Adipocyte (in vitro differentiated cells): ENCODE measurements at regions not wholly inside any gene's neighbourhood (a gene's known extent, or its start where the extent isn't known, plus 50 kb on each side); places are given as distances from the start of the nearest gene placed in this dataset.

Experiments used
- DNase-seq: peaks from one replicate; pipeline ENCODE4 v3.0.0-alpha.2; 2015; ENCODE audit warnings: low read depth
- H3K27me3 ChIP-seq: replicated peaks from 2 replicates; pipeline ENCODE4 v1.7.0; 2013; ENCODE audit warnings: mild to moderate bottlenecking, low read length, moderate library complexity; ENCODE audit not compliant: control insufficient read depth, insufficient read depth
- H3K36me3 ChIP-seq: 2 replicates; pipeline ENCODE4 v1.7.0; 2013; ENCODE audit warnings: low read length, mild to moderate bottlenecking, moderate library complexity; ENCODE audit not compliant: control insufficient read depth, insufficient read depth, severe bottlenecking
- H3K4me1 ChIP-seq: 2 replicates; pipeline ENCODE4 v1.7.0; 2013; ENCODE audit warnings: mild to moderate bottlenecking, low read length, moderate library complexity; ENCODE audit not compliant: control insufficient read depth, insufficient read depth
- H3K4me3 ChIP-seq: 2 replicates; pipeline ENCODE4 v1.7.0; 2013; ENCODE audit warnings: mild to moderate bottlenecking, low read length, moderate library complexity
- H3K9ac ChIP-seq: 2 replicates; pipeline ENCODE4 v1.7.0; 2013; ENCODE audit warnings: mild to moderate bottlenecking, low read length, moderate library complexity
- H3K9me3 ChIP-seq: 2 replicates; pipeline ENCODE4 v1.7.0; 2013; ENCODE audit warnings: mild to moderate bottlenecking, low read length, moderate library complexity; ENCODE audit not compliant: control insufficient read depth

DNA sequence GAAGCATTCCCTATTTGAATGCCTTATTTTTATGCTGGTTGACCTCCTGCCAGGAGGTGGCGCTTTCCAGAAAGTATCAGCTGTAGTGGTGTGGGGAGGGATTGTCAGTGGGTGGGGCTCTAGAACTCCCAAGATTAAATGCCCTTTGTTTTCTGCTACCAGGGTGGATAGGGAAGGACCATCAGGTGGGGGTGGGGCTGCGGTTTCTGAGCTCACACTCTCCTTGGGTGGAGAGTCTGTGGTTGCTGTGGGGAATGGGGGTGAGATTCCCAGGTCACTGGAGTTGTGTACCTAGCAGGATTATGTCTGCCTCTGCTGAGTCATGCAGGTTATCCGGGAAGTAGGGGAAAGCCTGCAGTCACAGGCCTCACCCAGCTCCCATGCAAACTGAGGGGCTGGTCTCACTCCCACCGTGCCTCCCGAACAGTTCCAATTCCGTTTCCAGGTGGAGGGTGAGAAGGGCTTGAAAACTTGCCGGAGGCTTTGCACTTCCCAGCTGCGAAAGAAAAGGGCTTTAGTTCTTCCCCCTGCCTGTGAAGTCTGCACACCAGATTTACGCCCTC is 68.3 kb downstream of the ALG10B start:
- H3K27me3 ChIP-seq = no peaks in the 10 kb centered on the region
- H3K9me3 ChIP-seq = no peaks in the 10 kb centered on the region
- no peak for DNase-seq
- H3K4me1 ChIP-seq = no peaks in the 10 kb centered on the region
- no peak overlapping the region for H3K4me3 ChIP-seq
- no peak overlapping the region for H3K9ac ChIP-seq
- no peaks in the 10 kb centered on the region for H3K36me3 ChIP-seq

DNA sequence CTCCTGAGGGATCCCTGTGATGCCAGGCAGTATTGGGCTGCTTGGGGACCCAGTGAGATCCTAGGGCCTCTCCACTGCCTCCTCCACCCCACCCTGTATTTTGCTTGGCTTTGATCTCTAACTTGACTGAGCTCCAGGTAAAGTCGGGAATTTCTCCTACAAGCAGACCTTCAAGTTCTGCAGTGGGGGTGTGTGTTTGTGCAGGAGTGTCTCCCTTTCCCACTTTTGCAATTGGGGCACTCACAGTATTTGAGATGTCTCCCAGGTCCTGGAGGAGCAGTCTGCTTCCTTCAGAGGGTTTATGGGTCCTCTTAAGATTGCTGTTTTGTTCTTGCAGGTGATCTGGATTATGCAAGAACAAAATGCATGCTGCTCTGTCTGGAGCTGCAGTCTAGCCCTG is 68.9 kb downstream of the ALG10B start:
- Histone ChIP-seq H3K27me3 (no peaks in the 10 kb centered on the region), H3K9ac (no peak overlapping the region), H3K36me3 (no peaks in the 10 kb centered on the region), H3K9me3 (no peaks in the 10 kb centered on the region), H3K4me1 (no peaks in the 10 kb centered on the region), H3K4me3 (no peak overlapping the region)
- no peak for DNase-seq

DNA sequence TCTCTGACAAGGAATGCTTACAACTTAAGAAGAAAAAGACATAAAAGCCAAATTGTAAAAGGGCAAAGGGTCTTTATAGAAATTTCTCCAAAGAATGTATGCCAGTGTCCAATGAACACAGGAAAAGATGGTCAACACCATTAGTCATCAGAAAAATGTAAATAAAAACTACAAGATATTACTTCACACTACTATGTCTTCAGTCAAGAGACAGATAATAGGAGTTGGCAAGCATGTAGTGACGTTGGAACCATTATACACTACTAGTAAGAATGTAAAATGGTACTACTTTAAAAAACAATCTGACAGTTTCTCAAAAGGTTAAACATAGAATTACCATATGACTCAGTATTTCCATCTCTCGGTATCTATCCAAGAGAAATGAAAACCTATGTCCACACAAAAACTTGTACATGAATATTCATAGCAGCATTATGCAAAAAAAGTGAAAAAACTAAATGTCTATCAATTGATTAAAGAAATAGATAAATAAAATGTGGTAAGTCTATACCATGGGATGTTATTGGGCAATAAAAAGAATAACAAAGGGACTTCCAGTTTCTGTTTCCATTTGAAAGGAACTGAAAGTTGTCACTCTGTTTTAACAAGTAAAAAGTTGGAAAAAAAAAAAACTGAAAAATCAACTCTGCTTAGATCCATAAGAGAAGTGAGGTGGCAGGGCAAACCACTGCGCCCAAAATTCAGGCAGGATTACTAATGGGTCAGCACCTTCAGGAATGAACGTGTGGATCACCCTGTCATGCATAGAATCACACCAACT is 69.8 kb downstream of the ALG10B start:
- no peaks in the 10 kb centered on the region for H3K4me1 ChIP-seq
- no peak overlapping the region for H3K9ac ChIP-seq
- no peaks in the 10 kb centered on the region for H3K9me3 ChIP-seq
- DNase-seq = no peak
- no peaks in the 10 kb centered on the region for H3K36me3 ChIP-seq
- no peak overlapping the region for H3K4me3 ChIP-seq
- no peaks in the 10 kb centered on the region for H3K27me3 ChIP-seq

DNA sequence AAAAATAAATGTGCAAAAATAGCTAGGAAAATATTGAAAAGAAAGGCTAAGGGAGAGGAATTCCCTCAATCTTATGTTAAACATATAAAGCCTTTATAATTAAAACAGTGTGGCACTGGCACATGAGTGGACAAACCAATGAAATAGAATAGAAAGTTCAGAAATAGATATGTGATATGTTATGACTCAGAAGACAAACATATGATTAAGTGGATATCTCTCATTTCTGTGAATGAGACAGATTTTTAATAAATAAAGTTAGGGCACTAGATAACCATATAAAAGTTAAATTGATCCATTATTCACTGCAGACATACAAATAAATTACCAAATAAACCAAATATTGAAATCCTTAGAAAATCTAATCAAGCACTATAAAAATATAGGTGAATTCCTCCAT is 73.0 kb downstream of the ALG10B start:
- no peak overlapping the region for H3K4me3 ChIP-seq
- H3K9ac ChIP-seq = no peak overlapping the region
- H3K9me3 ChIP-seq = no peaks in the 10 kb centered on the region
- no peaks in the 10 kb centered on the region for H3K4me1 ChIP-seq
- no peaks in the 10 kb centered on the region for H3K27me3 ChIP-seq
- no peaks in the 10 kb centered on the region for H3K36me3 ChIP-seq
- no peak for DNase-seq

DNA sequence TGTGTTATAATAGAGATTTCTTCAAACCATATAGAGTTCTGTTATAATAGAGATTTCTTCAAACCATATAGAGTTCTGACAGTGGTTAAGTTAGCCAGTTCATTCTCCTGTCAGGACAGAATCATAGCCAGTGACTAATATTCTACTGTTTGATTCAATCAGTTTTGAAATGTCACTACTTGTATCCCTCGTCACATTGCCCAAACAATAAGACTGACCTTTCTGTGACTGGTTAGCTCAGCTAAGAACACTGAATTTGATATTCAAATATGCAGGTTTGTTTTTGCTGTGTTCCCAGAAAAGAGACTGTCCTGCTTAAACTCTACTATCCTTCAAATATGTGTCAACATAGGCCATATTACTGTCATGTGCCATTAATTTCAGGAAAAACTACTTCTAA is 74.4 kb downstream of the ALG10B start:
- no peak for DNase-seq
- no peak overlapping the region for H3K4me3 ChIP-seq
- H3K9ac ChIP-seq = no peak overlapping the region
- no peaks in the 10 kb centered on the region for H3K4me1 ChIP-seq
- H3K27me3 ChIP-seq = no peaks in the 10 kb centered on the region
- H3K9me3 ChIP-seq = peaks cover 4% of the 10 kb centered on the region
- no peaks in the 10 kb centered on the region for H3K36me3 ChIP-seq

DNA sequence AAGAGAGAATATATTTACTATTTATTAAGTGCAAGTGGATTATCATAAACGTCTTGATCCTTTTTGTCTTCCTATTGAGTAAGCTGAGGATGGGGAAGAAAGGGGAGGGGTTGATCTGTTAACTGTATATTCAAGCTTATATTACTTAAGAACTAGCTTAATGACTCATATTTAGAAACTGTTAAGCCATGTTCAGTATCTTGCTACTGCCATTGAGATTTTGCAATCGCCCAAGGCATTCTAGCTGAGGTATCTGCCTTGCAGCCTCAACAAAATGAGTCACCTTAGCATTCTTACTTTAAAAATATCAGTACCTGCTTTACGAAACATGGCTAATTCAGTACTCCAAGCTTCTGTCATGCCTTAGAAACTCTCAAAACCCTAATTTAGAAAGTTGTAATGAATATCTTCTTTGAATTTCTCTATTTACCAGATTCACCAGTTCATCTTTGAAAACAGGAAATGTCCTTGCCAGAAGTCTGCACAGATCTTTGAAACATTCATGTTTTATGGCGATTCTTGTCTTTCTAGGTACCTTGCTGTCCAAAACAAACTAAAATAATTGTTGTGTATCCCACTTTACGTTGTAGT is 76.1 kb downstream of the ALG10B start:
- H3K9me3 ChIP-seq = peaks cover 12% of the 10 kb centered on the region
- H3K4me3 ChIP-seq = no peak overlapping the region
- no peak overlapping the region for H3K9ac ChIP-seq
- no peaks in the 10 kb centered on the region for H3K4me1 ChIP-seq
- peak; percentile 3 for DNase-seq
- H3K36me3 ChIP-seq = no peaks in the 10 kb centered on the region
- no peaks in the 10 kb centered on the region for H3K27me3 ChIP-seq

DNA sequence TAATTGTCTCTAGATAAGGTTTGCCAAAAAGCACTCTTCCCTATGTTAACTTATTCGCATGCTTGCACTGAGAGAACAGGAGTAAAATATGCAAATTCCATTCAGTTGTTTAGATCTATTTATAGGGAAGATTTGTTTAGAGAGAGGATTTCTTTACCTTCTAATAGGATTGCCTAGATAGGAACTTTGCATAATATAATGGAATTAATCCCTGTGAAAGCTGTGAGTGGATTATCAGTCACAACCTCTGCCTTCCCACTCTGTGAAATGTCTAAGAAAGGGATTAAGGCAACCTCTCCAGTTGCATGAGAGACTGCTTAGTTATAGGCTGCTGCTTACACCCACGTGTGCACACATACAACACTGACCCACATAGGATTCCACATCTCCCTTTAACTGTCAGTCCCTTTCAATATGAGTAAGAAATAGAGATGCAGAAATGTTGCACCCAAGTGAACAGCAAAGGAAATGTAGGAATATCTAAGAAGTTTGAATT is 83.2 kb downstream of the ALG10B start:
- no peak for DNase-seq
- no peak overlapping the region for H3K9ac ChIP-seq
- H3K9me3 ChIP-seq = peaks cover 12% of the 10 kb centered on the region
- H3K36me3 ChIP-seq = no peaks in the 10 kb centered on the region
- H3K27me3 ChIP-seq = no peaks in the 10 kb centered on the region
- H3K4me1 ChIP-seq = no peaks in the 10 kb centered on the region
- H3K4me3 ChIP-seq = no peak overlapping the region

DNA sequence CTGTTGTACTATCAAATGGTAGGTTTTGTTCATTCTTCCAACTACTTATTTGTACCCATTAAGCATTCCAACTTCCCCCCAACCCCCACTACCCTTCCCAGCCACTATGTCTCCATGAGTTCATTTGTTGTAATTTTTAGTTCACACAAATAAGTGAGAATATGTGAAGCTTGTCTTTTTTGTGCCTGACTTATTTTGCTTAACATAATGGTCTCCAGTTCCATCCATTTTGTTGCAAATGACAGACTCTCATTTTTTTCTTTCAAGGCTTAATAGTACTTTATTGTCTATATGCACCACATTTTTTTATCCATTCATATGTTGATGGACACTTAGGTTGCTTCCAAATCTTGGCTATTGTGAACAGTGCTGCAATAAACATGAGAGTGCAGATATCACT is 86.2 kb downstream of the ALG10B start:
- Histone ChIP-seq H3K9me3 (no peaks in the 10 kb centered on the region), H3K36me3 (no peaks in the 10 kb centered on the region), H3K4me3 (no peak overlapping the region), H3K4me1 (no peaks in the 10 kb centered on the region), H3K27me3 (no peaks in the 10 kb centered on the region), H3K9ac (no peak overlapping the region)
- DNase-seq = no peak

DNA sequence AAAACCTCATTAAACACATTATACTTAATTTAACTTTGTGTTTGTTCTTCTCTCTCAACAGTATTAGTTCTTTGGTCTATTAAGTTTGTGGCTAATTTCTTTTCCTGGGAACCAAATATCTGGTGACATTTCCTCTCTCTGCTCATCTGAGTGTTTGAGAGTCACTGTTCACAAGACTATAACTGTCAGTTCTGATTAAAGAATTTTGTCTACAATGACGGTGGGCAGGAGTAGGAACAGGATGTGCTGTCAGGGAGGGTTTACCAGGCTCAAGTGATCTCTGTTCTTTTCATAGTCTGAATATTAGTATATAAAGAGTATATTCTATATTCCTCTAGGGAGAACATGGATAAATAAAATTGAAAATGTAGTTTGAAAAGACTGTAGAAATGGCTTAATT is 92.9 kb downstream of the ALG10B start:
- Histone ChIP-seq H3K9me3 (no peaks in the 10 kb centered on the region), H3K4me3 (no peak overlapping the region), H3K27me3 (no peaks in the 10 kb centered on the region), H3K36me3 (no peaks in the 10 kb centered on the region), H3K4me1 (no peaks in the 10 kb centered on the region), H3K9ac (no peak overlapping the region)
- no peak for DNase-seq

DNA sequence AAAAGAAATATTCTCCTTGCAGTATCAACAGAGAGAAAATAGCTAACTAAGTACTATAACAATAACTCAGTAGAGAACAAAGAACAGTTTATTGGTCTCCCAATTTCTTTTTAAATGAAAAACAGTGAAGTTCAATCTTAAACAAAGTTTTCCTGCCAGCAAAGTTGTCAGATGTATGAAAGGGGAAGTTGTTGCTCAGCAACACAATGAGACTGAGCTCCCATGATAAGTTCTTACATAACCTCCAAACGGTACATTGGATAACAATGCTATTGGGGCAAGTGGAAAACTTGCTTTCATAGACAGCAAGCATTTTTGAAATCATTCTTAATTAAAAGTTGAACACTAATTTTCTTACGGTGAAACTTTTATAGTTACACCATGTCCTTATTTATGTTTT is 94.9 kb downstream of the ALG10B start:
- no peak overlapping the region for H3K9ac ChIP-seq
- H3K27me3 ChIP-seq = no peaks in the 10 kb centered on the region
- no peaks in the 10 kb centered on the region for H3K4me1 ChIP-seq
- H3K36me3 ChIP-seq = no peaks in the 10 kb centered on the region
- H3K9me3 ChIP-seq = no peaks in the 10 kb centered on the region
- no peak overlapping the region for H3K4me3 ChIP-seq
- no peak for DNase-seq

DNA sequence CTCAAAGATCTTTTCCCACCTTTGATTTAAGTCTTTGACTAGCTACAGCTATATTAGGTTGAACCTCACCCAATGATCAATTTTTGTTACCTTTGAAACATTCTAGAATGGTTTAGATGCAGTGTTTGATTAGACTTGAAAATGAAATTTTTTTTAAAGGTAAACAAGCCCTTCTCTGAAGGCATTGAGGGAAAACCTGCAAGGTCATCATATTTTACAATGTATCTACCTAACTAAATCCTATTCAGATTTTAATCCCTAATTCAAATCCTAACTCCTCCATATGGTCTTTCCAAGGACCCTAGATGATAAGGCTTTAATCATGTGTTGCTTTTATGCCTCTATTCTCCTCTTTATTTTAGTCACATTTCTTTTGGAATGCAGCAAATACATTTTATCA is 95.4 kb downstream of the ALG10B start:
- no peaks in the 10 kb centered on the region for H3K27me3 ChIP-seq
- H3K4me1 ChIP-seq = no peaks in the 10 kb centered on the region
- H3K36me3 ChIP-seq = no peaks in the 10 kb centered on the region
- H3K9me3 ChIP-seq = no peaks in the 10 kb centered on the region
- no peak overlapping the region for H3K4me3 ChIP-seq
- no peak overlapping the region for H3K9ac ChIP-seq
- no peak for DNase-seq
